ENCODE measurements at regions not wholly inside any gene's neighbourhood (a gene's known extent, or its start where the extent isn't known, plus 50 kb on each side); places are given as distances from the start of the nearest gene placed in this dataset.

DNA sequence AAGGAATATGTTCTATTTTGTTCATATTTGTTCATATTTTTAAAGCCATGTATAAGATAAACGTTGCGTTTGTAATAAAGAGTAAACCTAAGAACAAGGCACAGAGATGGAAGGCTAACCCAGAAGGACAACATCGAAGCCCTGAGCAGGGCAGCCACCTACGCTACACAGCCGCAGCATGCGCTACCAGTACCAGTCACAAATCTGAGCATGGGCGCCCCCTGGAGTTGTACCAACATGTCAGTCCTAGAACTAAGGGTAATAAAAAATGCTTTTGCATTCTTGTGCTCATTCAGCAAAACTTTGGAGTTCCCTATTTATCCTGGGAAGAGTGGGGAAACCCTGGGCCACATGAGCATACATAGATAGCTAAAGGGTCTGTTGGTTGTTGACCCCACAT lies 70.6 kb downstream of the PLEKHG1 start:
- no peaks in the 10 kb centered on the region for H3K9me3 Mint-ChIP-seq
- no peak overlapping the region for H3K27ac Mint-ChIP-seq
- no peaks in the 10 kb centered on the region for H3K27me3 Mint-ChIP-seq
- H3K4me3 Mint-ChIP-seq = no peak overlapping the region
- H3K4me1 Mint-ChIP-seq = peaks cover 9% of the 10 kb centered on the region
- no peaks in the 10 kb centered on the region for H3K36me3 Mint-ChIP-seq (ENCODE audit: low read depth)
- ATAC-seq (replicated peaks) = no peak

DNA sequence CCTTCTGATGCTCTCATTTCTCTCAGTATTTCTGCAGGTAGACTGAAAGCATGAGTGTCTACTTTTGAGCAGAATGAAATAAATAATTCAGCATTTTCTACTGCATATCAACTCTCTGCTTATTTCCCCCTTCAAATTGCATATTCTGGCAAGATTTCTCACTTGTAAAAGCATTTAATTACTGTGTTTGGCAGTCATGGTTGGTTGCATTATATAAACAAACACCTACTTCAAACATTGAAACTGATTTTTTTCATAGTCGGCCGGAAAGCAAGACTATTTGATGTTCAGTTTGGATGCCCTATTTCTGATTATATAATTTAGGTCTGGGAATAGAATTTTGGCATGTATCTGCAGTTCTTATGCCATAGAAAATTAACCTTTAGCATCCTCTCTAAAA lies 73.1 kb downstream of the PLEKHG1 start:
- H3K36me3 Mint-ChIP-seq (ENCODE audit: low read depth) = no peaks in the 10 kb centered on the region
- no peak overlapping the region for H3K4me3 Mint-ChIP-seq
- H3K9me3 Mint-ChIP-seq = no peaks in the 10 kb centered on the region
- no peaks in the 10 kb centered on the region for H3K27me3 Mint-ChIP-seq
- H3K27ac Mint-ChIP-seq = no peak overlapping the region
- ATAC-seq (replicated peaks) = no peak
- peaks cover 6% of the 10 kb centered on the region for H3K4me1 Mint-ChIP-seq

DNA sequence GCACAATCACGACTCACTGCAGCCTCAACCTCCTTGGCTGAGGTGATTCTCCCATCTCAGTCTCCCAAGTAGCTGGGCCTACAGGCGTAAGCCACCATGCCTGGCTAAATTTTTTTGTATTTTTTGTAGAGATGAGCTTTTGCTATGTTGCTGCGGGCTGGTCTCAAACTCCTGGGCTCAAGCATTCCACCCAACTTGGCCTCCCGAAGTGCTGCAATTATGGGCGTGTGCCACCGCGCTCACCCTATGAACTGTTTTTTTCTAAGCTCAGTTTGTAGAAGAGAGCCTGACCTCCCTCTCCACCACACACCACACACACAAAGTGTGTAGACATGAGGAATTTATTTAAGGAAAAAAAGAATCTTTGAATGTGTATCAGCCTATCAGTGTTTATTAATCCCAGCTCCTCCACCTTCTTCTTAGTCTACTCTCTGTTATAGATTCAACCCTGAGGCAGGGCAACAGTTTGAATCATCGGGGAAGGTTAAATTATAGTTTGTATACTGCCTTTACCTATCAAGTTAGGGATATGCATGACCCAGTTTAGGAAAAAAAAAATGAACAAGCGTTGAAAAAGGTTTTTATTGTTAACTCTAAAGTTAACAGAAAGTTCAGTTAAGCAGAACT lies 74.1 kb downstream of the PLEKHG1 start:
- no peak for ATAC-seq (replicated peaks)

DNA sequence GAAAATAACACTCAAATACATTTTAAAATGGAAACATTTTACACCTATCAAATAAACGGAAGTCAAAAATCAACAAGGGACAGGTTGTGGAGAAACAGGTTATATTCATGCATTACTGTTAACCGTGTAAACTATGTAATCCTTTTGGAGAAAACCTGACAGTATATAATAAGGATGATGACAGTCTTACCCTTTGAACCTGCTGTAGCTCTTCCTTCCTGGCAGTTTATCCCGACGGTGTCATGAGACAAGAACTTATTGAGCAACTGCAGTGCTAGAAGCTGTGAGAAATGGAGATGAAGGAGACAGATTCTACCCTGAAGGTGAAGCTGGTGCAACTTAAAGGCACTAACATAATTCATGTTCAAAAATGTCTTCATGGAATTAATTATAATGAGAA lies 76.7 kb downstream of the PLEKHG1 start:
- no peak for ATAC-seq (replicated peaks)
- peaks cover 4% of the 10 kb centered on the region for H3K4me1 Mint-ChIP-seq
- H3K27ac Mint-ChIP-seq = no peak overlapping the region
- no peaks in the 10 kb centered on the region for H3K9me3 Mint-ChIP-seq
- H3K27me3 Mint-ChIP-seq = no peaks in the 10 kb centered on the region
- no peaks in the 10 kb centered on the region for H3K36me3 Mint-ChIP-seq (ENCODE audit: low read depth)
- H3K4me3 Mint-ChIP-seq = no peak overlapping the region

More for the DNA sequence above, 74.1 kb downstream of the PLEKHG1 start:
- no peak overlapping the region for H3K4me3 Mint-ChIP-seq
- no peaks in the 10 kb centered on the region for H3K27me3 Mint-ChIP-seq
- peaks cover 4% of the 10 kb centered on the region for H3K4me1 Mint-ChIP-seq
- no peak overlapping the region for H3K27ac Mint-ChIP-seq
- H3K36me3 Mint-ChIP-seq (ENCODE audit: low read depth) = no peaks in the 10 kb centered on the region
- no peaks in the 10 kb centered on the region for H3K9me3 Mint-ChIP-seq

DNA sequence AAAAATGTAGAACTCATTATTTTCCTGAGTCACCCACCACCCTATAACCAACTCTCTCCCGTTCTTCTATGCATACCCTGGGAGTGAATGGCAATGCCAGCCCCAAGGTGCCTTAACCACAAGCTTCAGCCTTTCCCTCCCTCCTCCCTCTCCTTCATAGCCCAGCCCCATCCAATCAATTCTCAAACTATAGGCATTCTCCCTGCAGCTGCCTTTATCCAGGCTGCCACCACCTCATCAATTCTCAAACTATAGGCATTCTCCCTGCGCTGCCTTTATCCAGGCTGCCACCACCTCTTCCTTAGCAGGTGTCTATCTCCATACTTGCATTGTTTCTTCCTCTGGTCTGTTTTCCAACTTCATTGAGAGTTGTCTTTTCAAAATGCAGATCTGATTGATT lies 77.1 kb downstream of the PLEKHG1 start:
- H3K4me3 Mint-ChIP-seq = no peak overlapping the region
- H3K27ac Mint-ChIP-seq = no peak overlapping the region
- H3K9me3 Mint-ChIP-seq = no peaks in the 10 kb centered on the region
- peaks cover 4% of the 10 kb centered on the region for H3K4me1 Mint-ChIP-seq
- no peaks in the 10 kb centered on the region for H3K27me3 Mint-ChIP-seq
- ATAC-seq (replicated peaks) = no peak
- no peaks in the 10 kb centered on the region for H3K36me3 Mint-ChIP-seq (ENCODE audit: low read depth)

DNA sequence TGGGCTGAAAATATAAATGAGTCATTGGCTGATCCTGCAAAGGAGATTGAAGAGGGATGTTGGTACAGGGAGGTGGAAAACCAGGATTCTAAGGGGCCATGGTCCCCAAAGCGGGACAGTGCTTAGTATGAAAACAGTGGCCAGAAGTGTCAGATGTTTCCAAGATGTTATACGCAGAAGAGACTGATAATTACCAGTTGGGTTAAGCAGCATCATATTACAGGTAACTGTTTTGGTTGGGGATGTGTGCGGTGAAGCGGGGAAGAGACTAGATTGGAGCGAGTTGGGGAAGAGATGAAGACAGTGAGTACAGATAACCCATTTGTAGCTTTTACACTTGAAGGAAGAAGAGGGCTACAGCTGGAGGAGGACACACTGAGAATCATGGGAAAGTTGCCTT lies 80.8 kb downstream of the PLEKHG1 start:
- Mint-ChIP-seq H3K4me1 (no peaks in the 10 kb centered on the region), H3K27ac (no peak overlapping the region), H3K9me3 (no peaks in the 10 kb centered on the region), H3K27me3 (no peaks in the 10 kb centered on the region), H3K36me3 (ENCODE audit: low read depth) (no peaks in the 10 kb centered on the region), H3K4me3 (no peak overlapping the region)
- ATAC-seq (replicated peaks) = no peak

DNA sequence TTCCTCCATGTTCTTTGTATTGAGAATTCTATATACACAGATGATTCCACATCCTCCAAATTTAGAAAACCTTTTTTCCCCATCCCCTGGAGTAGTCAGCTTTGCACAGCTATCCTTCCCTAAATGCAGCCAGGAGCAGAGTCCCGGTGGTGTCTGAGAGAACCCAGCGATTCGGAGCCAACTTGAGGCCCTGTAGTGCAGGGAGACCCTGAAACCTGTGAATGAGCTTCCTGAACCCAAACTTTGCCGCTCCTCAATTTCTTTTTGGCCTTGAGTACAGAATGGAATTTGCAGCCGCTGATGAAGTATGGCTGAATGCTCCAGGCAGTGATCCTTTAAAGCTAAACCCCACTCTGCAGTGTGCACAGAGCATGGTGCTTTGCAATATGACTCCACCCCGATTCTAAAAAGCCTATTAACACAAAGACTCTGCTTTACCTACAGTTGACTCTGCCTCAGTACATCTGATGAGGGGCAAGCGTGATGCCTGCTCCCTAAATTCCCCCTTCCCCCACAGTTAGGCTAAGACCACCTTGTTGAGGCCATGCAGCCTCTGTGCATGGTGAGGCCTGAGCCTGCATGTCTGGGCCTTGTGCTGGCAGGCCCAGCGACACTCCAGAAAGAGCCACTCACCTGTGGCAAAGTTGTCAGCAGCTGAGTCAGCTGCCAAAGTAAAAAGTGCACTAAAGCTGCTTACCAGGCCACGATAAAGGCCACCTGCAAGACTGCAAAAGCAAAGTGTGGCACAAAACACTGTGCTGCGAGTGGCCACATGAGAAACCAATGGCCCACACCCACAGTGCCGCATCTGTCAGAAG lies 82.1 kb downstream of the PLEKHG1 start:
- no peak for ATAC-seq (replicated peaks)
- Mint-ChIP-seq H3K36me3 (ENCODE audit: low read depth) (no peaks in the 10 kb centered on the region), H3K27ac (no peak overlapping the region), H3K27me3 (no peaks in the 10 kb centered on the region), H3K4me1 (no peaks in the 10 kb centered on the region), H3K9me3 (no peaks in the 10 kb centered on the region), H3K4me3 (no peak overlapping the region)

GRCh38 chr6:150683320-150683719 lies 83.6 kb downstream of the PLEKHG1 start:
- Mint-ChIP-seq H3K27ac (no peak overlapping the region), H3K27me3 (no peaks in the 10 kb centered on the region), H3K36me3 (ENCODE audit: low read depth) (no peaks in the 10 kb centered on the region), H3K4me3 (no peak overlapping the region), H3K4me1 (no peaks in the 10 kb centered on the region), H3K9me3 (no peaks in the 10 kb centered on the region)
- ATAC-seq (replicated peaks) = no peak

- no peaks in the 10 kb centered on the region for H3K4me1 Mint-ChIP-seq
- H3K4me3 Mint-ChIP-seq = no peak overlapping the region
- no peaks in the 10 kb centered on the region for H3K27me3 Mint-ChIP-seq
- H3K36me3 Mint-ChIP-seq (ENCODE audit: low read depth) = no peaks in the 10 kb centered on the region
- H3K27ac Mint-ChIP-seq = no peak overlapping the region
- no peaks in the 10 kb centered on the region for H3K9me3 Mint-ChIP-seq
- ATAC-seq (replicated peaks) = no peak
These were observed 84.5 kb downstream of the PLEKHG1 start for GRCh38 chr6:150684161-150684560.

- no peak for ATAC-seq (replicated peaks)
- no peaks in the 10 kb centered on the region for H3K4me1 Mint-ChIP-seq
- no peak overlapping the region for H3K4me3 Mint-ChIP-seq
- no peaks in the 10 kb centered on the region for H3K9me3 Mint-ChIP-seq
- no peaks in the 10 kb centered on the region for H3K27me3 Mint-ChIP-seq
- H3K27ac Mint-ChIP-seq = no peak overlapping the region
- no peaks in the 10 kb centered on the region for H3K36me3 Mint-ChIP-seq (ENCODE audit: low read depth)
These were observed 85.2 kb downstream of the PLEKHG1 start for GRCh38 chr6:150684714-150685459.

GRCh38 chr6:150685860-150686259 lies 86.2 kb downstream of the PLEKHG1 start:
- Mint-ChIP-seq H3K27ac (no peak overlapping the region), H3K4me3 (no peak overlapping the region), H3K27me3 (no peaks in the 10 kb centered on the region), H3K9me3 (no peaks in the 10 kb centered on the region), H3K4me1 (no peaks in the 10 kb centered on the region), H3K36me3 (ENCODE audit: low read depth) (no peaks in the 10 kb centered on the region)
- ATAC-seq (replicated peaks) = peak; percentile 97

DNA sequence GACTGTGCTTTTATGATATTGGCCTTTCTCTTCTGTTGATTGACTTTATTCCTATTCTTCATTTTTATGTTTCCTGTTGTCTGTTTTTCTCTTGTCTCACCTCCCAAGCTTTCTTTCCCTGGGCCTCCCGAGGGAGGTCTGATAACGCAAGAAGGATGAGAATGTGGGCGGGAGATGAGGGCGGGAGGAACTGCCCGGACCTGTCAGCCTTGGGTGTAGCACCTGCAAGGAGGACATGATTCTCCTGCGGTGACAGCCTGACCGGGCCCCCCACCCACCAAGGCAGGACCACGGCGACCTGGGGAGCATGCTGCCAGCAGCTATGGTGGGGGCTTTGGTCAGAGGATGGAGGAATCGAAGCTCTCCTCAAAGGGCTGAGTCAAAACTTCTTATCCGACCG lies 86.9 kb downstream of the PLEKHG1 start:
- Mint-ChIP-seq H3K27ac (no peak overlapping the region), H3K4me3 (no peak overlapping the region), H3K4me1 (no peaks in the 10 kb centered on the region), H3K27me3 (no peaks in the 10 kb centered on the region), H3K9me3 (no peaks in the 10 kb centered on the region), H3K36me3 (ENCODE audit: low read depth) (no peaks in the 10 kb centered on the region)
- ATAC-seq (replicated peaks) = no peak

DNA sequence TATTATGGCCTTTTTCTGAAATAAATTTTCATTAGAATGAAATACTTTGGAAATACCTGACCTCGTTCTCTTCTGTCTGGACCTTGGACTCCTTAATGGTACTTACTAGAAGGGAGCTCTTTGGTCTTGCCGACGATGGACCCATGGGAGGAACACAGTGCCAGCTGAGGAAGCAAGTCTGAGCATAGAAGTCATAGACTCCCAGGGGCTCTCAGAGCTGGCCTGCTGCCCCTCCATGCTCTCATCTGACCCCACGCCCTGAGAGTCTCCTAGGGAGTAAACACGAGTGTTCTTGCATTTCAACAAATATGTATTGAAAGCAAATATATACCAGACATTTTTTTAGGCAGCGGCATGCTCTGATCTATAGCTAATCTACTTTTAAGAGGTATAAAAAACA lies 87.8 kb downstream of the PLEKHG1 start:
- no peaks in the 10 kb centered on the region for H3K9me3 Mint-ChIP-seq
- no peak overlapping the region for H3K4me3 Mint-ChIP-seq
- H3K27ac Mint-ChIP-seq = no peak overlapping the region
- H3K36me3 Mint-ChIP-seq (ENCODE audit: low read depth) = no peaks in the 10 kb centered on the region
- no peak for ATAC-seq (replicated peaks)
- no peaks in the 10 kb centered on the region for H3K27me3 Mint-ChIP-seq
- no peaks in the 10 kb centered on the region for H3K4me1 Mint-ChIP-seq

DNA sequence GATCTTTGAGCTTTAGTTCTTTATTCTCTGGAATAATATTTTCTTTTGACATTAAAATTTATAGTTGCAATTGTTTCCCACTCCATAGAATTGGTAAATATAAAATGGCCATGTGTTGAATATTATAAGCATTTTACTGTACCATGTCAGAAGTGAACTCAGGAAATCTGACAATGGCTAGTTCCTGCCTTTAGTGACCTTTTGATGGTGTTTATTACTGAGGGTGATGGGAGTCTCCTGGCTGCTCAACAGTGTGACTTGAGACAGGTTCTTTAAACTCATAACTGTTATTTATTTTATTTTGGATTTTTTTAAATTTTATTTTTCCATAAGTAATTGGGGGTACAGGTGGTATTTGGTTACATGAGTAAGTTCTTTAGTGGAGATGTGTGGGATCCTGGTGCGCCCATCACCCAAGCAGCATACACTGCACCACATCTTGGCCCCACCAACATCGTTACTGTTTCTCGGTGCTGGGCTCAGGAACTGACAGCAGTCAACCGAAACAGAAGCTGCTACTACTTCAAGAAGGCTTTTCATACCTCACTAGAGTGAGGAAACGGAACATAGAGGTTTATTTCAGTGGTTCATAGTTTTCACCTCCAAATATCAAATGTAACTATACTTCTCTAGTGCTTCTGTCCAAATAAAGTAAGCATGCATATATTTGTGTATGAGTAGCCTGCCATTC lies 90.4 kb downstream of the PLEKHG1 start:
- Mint-ChIP-seq H3K27ac (no peak overlapping the region), H3K4me1 (no peaks in the 10 kb centered on the region), H3K4me3 (no peak overlapping the region), H3K9me3 (no peaks in the 10 kb centered on the region), H3K36me3 (ENCODE audit: low read depth) (no peaks in the 10 kb centered on the region), H3K27me3 (no peaks in the 10 kb centered on the region)
- no peak for ATAC-seq (replicated peaks)

Data from activated T-helper 17 cell treated with anti-CD3 and anti-CD28 coated beads, Interleukin-2, amount 50 U/mL, for 72 hours (primary cell).